ENCODE measurements at regions not wholly inside any gene's neighbourhood (a gene's known extent, or its start where the extent isn't known, plus 50 kb on each side); places are given as distances from the start of the nearest gene placed in this dataset.
A peak's percentile ranks its signal among the peaks of the same experiment; 100 is the strongest.
"Not testable (repeated sequence)": the region's sequence is repeated elsewhere in the genome, so short reads cannot be mapped to it uniquely, and the experiment has no call there.

DNA sequence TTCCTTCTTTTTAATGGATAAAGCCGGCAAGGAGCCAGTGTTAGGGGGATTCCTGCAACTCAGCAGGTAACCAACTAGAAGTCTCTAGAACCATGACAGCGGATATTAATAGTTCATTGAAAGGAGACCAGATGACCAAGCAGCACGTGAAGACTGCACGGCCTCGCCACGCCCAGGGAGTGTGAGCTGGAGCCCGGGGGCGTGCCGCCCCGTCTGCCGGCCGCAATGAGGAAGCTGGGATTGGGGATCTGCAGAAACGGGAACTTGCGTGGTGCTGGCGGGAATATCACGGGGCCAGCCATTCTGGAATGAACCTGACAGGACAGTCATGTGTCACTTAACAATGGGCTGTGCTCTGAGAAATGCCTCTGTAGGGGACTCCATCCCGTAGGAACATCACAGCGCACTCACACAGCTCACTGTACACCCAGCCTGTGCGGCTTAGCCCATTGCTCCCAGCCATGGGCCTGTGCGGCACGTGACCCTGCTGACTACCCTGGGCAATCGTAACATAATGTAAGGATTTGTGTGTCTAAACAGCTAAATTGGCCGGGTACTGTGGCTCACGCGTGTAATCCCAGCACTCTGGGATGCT is 4092.8 kb upstream of the TPTE start:
- FAIRE-seq; H3K4me3 ChIP-seq; H3K4me1 ChIP-seq (replicated peaks in 1 of 2; ENCODE audit: control insufficient read depth in 2 of 2, insufficient read depth in 2 of 2, low read length in 2 of 2); H2AFZ ChIP-seq (ENCODE audit: low read depth, low read length); H3K9me3 ChIP-seq (replicated peaks; ENCODE audit: control insufficient read depth, insufficient read depth, low read depth, low read length); POLR2A ChIA-PET; H3K9me1 ChIP-seq (ENCODE audit: control insufficient read depth, insufficient read depth, low read length); H3K27ac ChIP-seq (ENCODE audit: extremely low read depth, low read depth, low read length); intact Hi-C loops (cut with micrococcal nuclease); H3K9ac ChIP-seq (ENCODE audit: insufficient read depth in 1 of 2, low read depth in 2 of 2, low read length in 2 of 2); DNase-seq (ENCODE audit: extremely low read depth in 1 of 4, low spot score in 3 of 4); H3K27me3 ChIP-seq (ENCODE audit: control insufficient read depth in 2 of 2, insufficient read depth in 2 of 2, low read length in 2 of 2); BruUV-seq (replicated peaks); CTCF ChIA-PET (ENCODE audit: low intra/inter-chr PET ratio); H4K20me1 ChIP-seq (replicated peaks; ENCODE audit: control insufficient read depth, insufficient read depth, low read length); H3K36me3 ChIP-seq (ENCODE audit: control insufficient read depth, insufficient read depth, low read length); H3K4me2 ChIP-seq (ENCODE audit: insufficient read depth, low read length); in situ Hi-C loops (cut with MboI); H3K79me2 ChIP-seq (ENCODE audit: control insufficient read depth, insufficient read depth, low read length): not testable (repeated sequence)
- 91% methylated on average over 4 of the region's 25 CpGs for WGBS (ENCODE audit: insufficient coverage, low coverage, missing lambda C conversion rate)
- peak; percentile 56; the same call in 2 of the 3 replicates for ATAC-seq

- in situ Hi-C loops (cut with MboI); H3K36me3 ChIP-seq (ENCODE audit: control insufficient read depth, insufficient read depth, low read length); H3K27me3 ChIP-seq (ENCODE audit: control insufficient read depth in 2 of 2, insufficient read depth in 2 of 2, low read length in 2 of 2); H3K4me2 ChIP-seq (ENCODE audit: insufficient read depth, low read length); intact Hi-C loops (cut with micrococcal nuclease); H3K9me3 ChIP-seq (replicated peaks; ENCODE audit: control insufficient read depth, insufficient read depth, low read depth, low read length); POLR2A ChIA-PET; H4K20me1 ChIP-seq (replicated peaks; ENCODE audit: control insufficient read depth, insufficient read depth, low read length); H3K9me1 ChIP-seq (ENCODE audit: control insufficient read depth, insufficient read depth, low read length); H3K27ac ChIP-seq (ENCODE audit: extremely low read depth, low read depth, low read length); DNase-seq (ENCODE audit: extremely low read depth in 1 of 4, low spot score in 3 of 4); H3K79me2 ChIP-seq (ENCODE audit: control insufficient read depth, insufficient read depth, low read length); H3K4me1 ChIP-seq (replicated peaks in 1 of 2; ENCODE audit: control insufficient read depth in 2 of 2, insufficient read depth in 2 of 2, low read length in 2 of 2); FAIRE-seq; ATAC-seq; H3K9ac ChIP-seq (ENCODE audit: insufficient read depth in 1 of 2, low read depth in 2 of 2, low read length in 2 of 2); BruUV-seq (replicated peaks); H3K4me3 ChIP-seq; CTCF ChIA-PET (ENCODE audit: low intra/inter-chr PET ratio); H2AFZ ChIP-seq (ENCODE audit: low read depth, low read length): not testable (repeated sequence)
- WGBS (ENCODE audit: insufficient coverage, low coverage, missing lambda C conversion rate), result no CpG with 5 or more reads among the region's 8 CpGs
These were observed 4091.5 kb upstream of the TPTE start for GRCh38 chr21:6429924-6430323.

DNA sequence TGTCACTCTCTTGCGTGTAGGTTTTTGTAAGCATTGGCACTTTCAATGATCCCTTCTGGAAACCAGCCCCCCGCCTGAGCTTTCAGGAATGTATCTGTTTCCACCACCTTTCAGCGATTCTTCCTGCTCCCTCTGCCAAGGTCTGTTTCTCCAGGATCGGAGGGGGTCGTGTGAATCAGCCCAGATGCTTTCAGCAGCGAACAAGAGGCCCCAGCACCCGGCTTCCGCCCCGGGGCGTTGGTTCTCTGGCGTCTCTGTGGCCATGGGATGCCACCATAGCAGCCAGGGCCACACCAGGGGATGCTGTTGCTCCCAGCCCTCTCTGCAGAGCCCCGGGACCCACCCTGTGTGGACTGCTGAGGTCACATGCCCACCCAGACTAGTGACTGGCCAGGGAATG is 4088.2 kb upstream of the TPTE start:
- in situ Hi-C loops (cut with MboI); ATAC-seq; H2AFZ ChIP-seq (ENCODE audit: low read depth, low read length); H3K9me1 ChIP-seq (ENCODE audit: control insufficient read depth, insufficient read depth, low read length); H3K27ac ChIP-seq (ENCODE audit: extremely low read depth, low read depth, low read length); POLR2A ChIA-PET; H3K79me2 ChIP-seq (ENCODE audit: control insufficient read depth, insufficient read depth, low read length); H3K27me3 ChIP-seq (ENCODE audit: control insufficient read depth in 2 of 2, insufficient read depth in 2 of 2, low read length in 2 of 2); FAIRE-seq; BruUV-seq (replicated peaks); H3K9ac ChIP-seq (ENCODE audit: insufficient read depth in 1 of 2, low read depth in 2 of 2, low read length in 2 of 2); H3K36me3 ChIP-seq (ENCODE audit: control insufficient read depth, insufficient read depth, low read length); H4K20me1 ChIP-seq (replicated peaks; ENCODE audit: control insufficient read depth, insufficient read depth, low read length); DNase-seq (ENCODE audit: extremely low read depth in 1 of 4, low spot score in 3 of 4); H3K9me3 ChIP-seq (replicated peaks; ENCODE audit: control insufficient read depth, insufficient read depth, low read depth, low read length); intact Hi-C loops (cut with micrococcal nuclease); CTCF ChIA-PET (ENCODE audit: low intra/inter-chr PET ratio); H3K4me1 ChIP-seq (replicated peaks in 1 of 2; ENCODE audit: control insufficient read depth in 2 of 2, insufficient read depth in 2 of 2, low read length in 2 of 2); H3K4me2 ChIP-seq (ENCODE audit: insufficient read depth, low read length); H3K4me3 ChIP-seq: not testable (repeated sequence)
- WGBS (ENCODE audit: insufficient coverage, low coverage, missing lambda C conversion rate), result no CpG with 5 or more reads among the region's 12 CpGs

DNA sequence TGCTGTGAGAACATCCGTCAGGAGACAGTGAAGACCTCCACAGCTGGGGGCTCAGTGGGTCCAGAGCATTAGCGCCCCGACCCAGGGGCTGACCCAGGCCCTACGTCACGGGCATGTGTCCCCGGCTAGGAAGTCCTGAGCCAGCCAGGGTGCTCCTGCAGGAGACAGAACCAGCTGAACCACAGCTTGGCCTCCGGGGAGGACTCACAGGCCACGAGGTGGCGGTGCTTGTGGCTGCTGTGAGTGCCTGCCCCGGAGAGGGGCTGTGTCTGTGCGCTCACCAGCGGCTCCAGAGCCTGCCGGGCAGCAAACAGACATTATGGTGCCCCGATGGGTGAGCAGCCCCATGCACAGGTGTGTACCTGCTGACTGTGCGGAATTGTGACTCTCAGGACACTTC is 4085.2 kb upstream of the TPTE start:
- BruUV-seq (replicated peaks); H3K9ac ChIP-seq (ENCODE audit: insufficient read depth in 1 of 2, low read depth in 2 of 2, low read length in 2 of 2); intact Hi-C loops (cut with micrococcal nuclease); H3K4me3 ChIP-seq; H2AFZ ChIP-seq (ENCODE audit: low read depth, low read length); H3K9me1 ChIP-seq (ENCODE audit: control insufficient read depth, insufficient read depth, low read length); H3K4me2 ChIP-seq (ENCODE audit: insufficient read depth, low read length); H3K27me3 ChIP-seq (ENCODE audit: control insufficient read depth in 2 of 2, insufficient read depth in 2 of 2, low read length in 2 of 2); FAIRE-seq; DNase-seq (ENCODE audit: extremely low read depth in 1 of 4, low spot score in 3 of 4); CTCF ChIA-PET (ENCODE audit: low intra/inter-chr PET ratio); H4K20me1 ChIP-seq (replicated peaks; ENCODE audit: control insufficient read depth, insufficient read depth, low read length); H3K9me3 ChIP-seq (replicated peaks; ENCODE audit: control insufficient read depth, insufficient read depth, low read depth, low read length); H3K4me1 ChIP-seq (replicated peaks in 1 of 2; ENCODE audit: control insufficient read depth in 2 of 2, insufficient read depth in 2 of 2, low read length in 2 of 2); H3K79me2 ChIP-seq (ENCODE audit: control insufficient read depth, insufficient read depth, low read length); H3K27ac ChIP-seq (ENCODE audit: extremely low read depth, low read depth, low read length); in situ Hi-C loops (cut with MboI); H3K36me3 ChIP-seq (ENCODE audit: control insufficient read depth, insufficient read depth, low read length); POLR2A ChIA-PET: not testable (repeated sequence)
- no CpG with 5 or more reads among the region's 15 CpGs for WGBS (ENCODE audit: insufficient coverage, low coverage, missing lambda C conversion rate)
- peak; percentile 62 for ATAC-seq

Measured in K562 (cell line).